ENCODE measurements at regions not wholly inside any gene's neighbourhood (a gene's known extent, or its start where the extent isn't known, plus 50 kb on each side); places are given as distances from the start of the nearest gene placed in this dataset.

GRCh38 chr5:44869928-44870327 lies 61.2 kb downstream of the MRPS30 start:
- TF ChIP-seq CTCF (IDR thresholded peaks at IDR 0.05; ENCODE audit: extremely low read depth in 1 of 2, insufficient read depth in 1 of 2, low read depth in 1 of 2, low read length in 2 of 2) (no peak), POLR2A (IDR thresholded peaks at IDR 0.05; ENCODE audit: low read depth, low read length) (no peak), MYC (IDR thresholded peaks at IDR 0.05; ENCODE audit: low read depth, low read length) (no peak), POLR2AphosphoS5 (IDR thresholded peaks at IDR 0.05; ENCODE audit: insufficient read depth, low read depth, low read length) (no peak), GATA2 (IDR thresholded peaks at IDR 0.05; ENCODE audit: insufficient read depth, insufficient read length, low read depth, low read length) (no peak)
